GM19025 (cell line): ENCODE measurements at regions not wholly inside any gene's neighbourhood (a gene's known extent, or its start where the extent isn't known, plus 50 kb on each side); places are given as distances from the start of the nearest gene placed in this dataset.

Experiments
- ATAC-seq: cut with Tn5 transposase; IDR thresholded peaks from one replicate; pipeline ENCODE4 v1.9.1; 2021; ENCODE audit warnings: mild to moderate bottlenecking, low read depth, moderate library complexity; ENCODE audit not compliant: unreplicated experiment

DNA sequence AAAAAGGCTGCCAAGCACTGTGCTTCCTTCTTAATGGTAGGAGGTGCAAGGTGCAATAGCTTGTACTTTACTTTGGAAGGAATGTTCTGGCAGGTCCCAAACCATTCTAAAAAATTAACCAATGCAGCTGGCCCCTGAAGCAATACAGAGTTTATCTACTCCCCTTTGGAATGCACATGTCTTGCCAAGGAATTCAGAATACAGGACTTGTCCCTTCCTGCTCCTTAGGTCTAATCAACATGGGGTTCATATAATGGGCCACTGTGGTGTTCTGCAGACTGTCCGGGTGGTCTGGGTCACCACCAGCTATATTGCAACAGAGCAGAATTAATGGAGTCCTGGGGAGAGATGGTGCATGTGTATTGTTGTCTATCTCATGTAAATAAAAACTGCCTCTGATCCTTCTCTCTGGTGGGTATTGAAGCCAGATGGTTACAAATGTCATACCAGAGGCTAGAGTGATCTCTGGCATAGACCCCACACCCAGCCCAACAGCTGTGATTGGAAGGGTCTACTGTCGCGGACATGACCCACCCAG lies 112.8 kb downstream of the RIPK4 start:
- no peak for ATAC-seq

GRCh38 chr21:41653243-41653953 lies 113.5 kb downstream of the RIPK4 start:
- ATAC-seq: no peak

DNA sequence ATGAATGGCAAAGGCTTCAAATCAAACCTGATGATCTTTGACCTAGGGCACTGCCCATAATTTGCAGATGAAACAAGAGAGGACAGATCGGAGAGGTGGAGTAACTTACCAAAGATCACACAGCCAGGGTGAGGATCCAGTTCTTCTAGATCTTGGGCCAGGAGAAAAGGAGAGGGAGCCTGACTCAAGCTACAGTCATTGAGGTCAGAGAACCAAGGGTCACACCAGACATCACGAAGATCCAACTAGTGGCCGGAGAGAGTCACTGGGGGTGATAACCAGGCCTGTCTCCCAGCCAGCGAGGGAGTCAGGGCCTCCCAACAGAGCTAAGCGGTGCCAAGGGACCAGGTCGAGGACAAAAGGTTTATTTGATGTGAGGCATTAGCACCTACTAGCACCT lies 115.0 kb downstream of the RIPK4 start:
- no peak for ATAC-seq

DNA sequence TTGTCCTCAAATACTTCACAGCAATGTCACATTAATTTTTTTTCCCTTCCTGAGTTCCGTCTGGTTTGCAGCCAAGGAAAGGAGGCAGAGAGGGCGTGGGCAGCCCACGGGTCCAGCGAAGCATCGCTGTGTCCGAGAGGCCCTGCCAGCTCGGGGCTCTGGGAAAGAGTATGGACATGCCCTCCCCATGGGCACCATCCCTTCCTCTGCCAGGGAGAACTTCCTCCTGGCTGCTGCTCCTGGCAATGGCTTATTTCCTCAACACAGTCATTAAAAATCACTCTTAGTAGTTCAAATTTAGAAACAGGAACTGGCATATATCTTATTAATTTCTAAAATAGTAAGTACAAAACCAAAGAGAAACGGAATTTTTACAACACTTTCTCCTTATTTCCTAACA lies 115.4 kb downstream of the RIPK4 start:
- ATAC-seq: no peak

- no peak for ATAC-seq
These were observed 116.2 kb downstream of the RIPK4 start for GRCh38 chr21:41650526-41651145.

DNA sequence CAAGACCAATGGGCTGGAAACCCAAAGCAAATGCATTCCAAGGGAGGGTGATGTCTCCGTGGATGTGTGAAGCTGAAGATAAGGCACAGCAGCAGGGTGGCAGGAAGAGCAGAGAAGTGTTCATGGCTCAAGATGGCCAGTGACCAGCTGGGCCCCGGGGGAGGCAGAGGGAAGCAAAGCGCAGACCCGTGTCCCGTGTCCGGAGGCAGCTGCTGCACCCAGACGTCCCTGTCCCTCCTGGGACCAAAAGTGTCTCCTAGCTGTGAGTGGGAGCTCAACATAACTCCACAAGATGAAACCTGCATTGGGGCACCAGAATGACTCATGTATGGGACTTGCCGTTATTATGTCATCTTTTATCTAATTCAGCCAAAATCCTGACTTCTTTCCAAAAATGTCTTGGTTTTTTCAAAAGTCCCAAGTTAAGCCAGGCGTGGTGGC lies 118.2 kb downstream of the RIPK4 start:
- ATAC-seq: peak; percentile 51

DNA sequence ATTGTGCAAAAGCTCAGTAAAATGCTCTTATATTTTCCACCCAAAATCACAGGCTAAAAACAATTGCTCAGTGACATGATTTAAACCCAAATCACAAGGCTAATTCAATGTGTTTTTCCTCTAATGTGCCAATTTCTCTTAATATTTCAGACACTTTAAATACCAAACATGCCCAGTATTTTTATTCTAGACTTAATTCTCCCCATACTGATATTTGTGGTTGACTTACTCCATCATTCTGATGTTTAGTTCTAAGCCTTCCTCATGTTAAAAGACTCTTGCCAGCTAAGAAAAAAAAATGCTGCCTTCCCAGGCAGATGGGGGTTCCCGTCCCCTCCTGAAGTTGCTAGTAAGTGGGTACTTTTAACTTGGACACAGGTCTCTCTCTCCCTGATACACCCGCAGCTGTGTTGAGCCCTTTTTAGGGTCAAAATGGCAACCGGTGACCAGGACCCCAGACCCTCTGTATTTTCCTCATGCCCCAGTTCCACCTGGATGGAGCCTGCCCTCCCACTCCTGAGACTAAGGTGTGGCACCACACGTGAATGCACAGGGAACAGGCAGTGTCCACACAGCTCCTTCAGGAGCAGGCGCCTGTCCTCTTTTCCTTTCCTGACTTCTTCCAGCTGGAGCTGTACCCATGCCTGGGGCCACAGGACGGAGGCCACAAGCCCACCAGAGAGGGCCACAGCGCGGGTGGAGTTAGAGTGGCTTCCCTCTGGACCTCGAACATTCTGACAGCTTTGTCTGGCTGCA lies 118.9 kb downstream of the RIPK4 start:
- ATAC-seq: no peak

GRCh38 chr21:41643246-41643966 lies 123.4 kb downstream of the RIPK4 start:
- ATAC-seq: no peak

- ATAC-seq: no peak
These were observed 124.8 kb downstream of the RIPK4 start for GRCh38 chr21:41641821-41642701.

DNA sequence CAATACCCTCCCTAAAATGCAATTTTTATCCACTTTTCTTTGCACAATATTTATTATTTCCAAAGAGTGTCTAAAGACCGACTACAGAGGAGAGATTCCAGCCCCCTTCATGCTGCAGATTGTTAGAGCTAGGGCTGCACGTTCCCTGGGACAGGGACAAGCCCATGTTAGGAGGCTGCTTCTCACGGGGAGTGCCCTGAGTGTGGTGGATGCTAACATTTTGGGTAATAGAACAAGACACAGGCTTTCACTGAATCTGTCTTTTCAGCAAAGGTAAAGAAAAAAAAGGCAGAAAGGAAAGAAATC lies 125.4 kb downstream of the RIPK4 start:
- no peak for ATAC-seq

GRCh38 chr21:41640748-41641509 lies 125.9 kb downstream of the RIPK4 start:
- ATAC-seq: no peak

GRCh38 chr21:41639766-41640165 lies 127.1 kb downstream of the RIPK4 start:
- ATAC-seq: no peak

DNA sequence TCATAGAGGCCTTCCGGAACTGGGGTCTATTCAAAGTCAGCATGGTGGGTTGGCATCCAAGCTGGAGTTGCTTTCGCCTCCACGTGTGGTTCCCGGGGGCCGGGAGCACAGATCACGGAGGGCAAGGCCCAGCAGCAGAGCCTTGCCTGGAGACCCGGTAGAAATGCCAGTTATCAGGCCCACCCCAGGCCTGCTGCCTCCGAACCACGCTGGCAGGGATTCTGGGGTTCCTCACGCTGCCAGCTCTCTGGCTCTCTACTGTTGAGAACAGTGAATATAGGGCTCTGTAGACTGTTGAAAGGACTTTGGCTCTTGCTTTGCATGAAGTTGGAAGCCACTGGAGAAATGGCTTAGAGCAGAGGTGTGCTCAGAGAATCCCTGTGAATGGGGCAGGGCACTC lies 127.5 kb downstream of the RIPK4 start:
- ATAC-seq: no peak

GRCh38 chr21:41638201-41638790 lies 128.6 kb downstream of the RIPK4 start:
- no peak for ATAC-seq

- ATAC-seq: no peak
These were observed 129.0 kb upstream of the TMPRSS2 start for GRCh38 chr21:41636636-41637630.

GRCh38 chr21:41635874-41636273 lies 127.9 kb upstream of the TMPRSS2 start:
- no peak for ATAC-seq

GRCh38 chr21:41634858-41635257 lies 126.9 kb upstream of the TMPRSS2 start:
- no peak for ATAC-seq
